ENCODE measurements at regions not wholly inside any gene's neighbourhood (a gene's known extent, or its start where the extent isn't known, plus 50 kb on each side); places are given as distances from the start of the nearest gene placed in this dataset.

DNA sequence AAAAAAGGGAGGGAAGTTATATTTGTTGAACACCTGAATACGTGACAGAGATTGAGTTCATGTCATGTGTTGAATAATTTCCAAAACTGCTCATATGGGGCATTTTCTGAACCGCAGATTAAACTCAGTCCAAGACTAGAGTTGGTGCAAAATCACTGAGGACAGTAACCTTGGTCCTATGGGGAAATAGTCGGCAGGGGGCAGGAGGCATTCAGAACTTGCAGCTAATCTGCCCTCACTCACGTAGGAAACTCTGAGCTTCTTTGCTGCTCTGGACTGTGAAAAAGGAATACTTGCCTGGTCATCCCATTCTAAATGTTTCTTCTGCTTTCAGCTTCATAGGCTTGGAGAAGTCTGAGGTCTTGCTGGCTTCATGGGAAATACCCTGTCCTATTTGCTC, 228.3 kb upstream of the ZP4 start (continued):
- TF ChIP-seq, protein P1, sequence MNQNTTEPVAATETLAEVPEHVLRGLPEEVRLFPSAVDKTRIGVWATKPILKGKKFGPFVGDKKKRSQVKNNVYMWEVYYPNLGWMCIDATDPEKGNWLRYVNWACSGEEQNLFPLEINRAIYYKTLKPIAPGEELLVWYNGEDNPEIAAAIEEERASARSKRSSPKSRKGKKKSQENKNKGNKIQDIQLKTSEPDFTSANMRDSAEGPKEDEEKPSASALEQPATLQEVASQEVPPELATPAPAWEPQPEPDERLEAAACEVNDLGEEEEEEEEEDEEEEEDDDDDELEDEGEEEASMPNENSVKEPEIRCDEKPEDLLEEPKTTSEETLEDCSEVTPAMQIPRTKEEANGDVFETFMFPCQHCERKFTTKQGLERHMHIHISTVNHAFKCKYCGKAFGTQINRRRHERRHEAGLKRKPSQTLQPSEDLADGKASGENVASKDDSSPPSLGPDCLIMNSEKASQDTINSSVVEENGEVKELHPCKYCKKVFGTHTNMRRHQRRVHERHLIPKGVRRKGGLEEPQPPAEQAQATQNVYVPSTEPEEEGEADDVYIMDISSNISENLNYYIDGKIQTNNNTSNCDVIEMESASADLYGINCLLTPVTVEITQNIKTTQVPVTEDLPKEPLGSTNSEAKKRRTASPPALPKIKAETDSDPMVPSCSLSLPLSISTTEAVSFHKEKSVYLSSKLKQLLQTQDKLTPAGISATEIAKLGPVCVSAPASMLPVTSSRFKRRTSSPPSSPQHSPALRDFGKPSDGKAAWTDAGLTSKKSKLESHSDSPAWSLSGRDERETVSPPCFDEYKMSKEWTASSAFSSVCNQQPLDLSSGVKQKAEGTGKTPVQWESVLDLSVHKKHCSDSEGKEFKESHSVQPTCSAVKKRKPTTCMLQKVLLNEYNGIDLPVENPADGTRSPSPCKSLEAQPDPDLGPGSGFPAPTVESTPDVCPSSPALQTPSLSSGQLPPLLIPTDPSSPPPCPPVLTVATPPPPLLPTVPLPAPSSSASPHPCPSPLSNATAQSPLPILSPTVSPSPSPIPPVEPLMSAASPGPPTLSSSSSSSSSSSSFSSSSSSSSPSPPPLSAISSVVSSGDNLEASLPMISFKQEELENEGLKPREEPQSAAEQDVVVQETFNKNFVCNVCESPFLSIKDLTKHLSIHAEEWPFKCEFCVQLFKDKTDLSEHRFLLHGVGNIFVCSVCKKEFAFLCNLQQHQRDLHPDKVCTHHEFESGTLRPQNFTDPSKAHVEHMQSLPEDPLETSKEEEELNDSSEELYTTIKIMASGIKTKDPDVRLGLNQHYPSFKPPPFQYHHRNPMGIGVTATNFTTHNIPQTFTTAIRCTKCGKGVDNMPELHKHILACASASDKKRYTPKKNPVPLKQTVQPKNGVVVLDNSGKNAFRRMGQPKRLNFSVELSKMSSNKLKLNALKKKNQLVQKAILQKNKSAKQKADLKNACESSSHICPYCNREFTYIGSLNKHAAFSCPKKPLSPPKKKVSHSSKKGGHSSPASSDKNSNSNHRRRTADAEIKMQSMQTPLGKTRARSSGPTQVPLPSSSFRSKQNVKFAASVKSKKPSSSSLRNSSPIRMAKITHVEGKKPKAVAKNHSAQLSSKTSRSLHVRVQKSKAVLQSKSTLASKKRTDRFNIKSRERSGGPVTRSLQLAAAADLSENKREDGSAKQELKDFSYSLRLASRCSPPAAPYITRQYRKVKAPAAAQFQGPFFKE (tag by site-specific recombination; IDR thresholded peaks at IDR 0.05; ENCODE audit: borderline replicate concordance) = no peak
- TF ChIP-seq ZNF354C (tag by site-specific recombination; IDR thresholded peaks at IDR 0.05; ENCODE audit: borderline replicate concordance, low read depth) = no peak
- TF ChIP-seq ZBTB1 (tag by site-specific recombination; IDR thresholded peaks at IDR 0.05) = no peak
- no peak for TF ChIP-seq ZNF529 (tag by site-specific recombination; IDR thresholded peaks at IDR 0.05; ENCODE audit: insufficient replicate concordance)
- TF ChIP-seq, protein P2, sequence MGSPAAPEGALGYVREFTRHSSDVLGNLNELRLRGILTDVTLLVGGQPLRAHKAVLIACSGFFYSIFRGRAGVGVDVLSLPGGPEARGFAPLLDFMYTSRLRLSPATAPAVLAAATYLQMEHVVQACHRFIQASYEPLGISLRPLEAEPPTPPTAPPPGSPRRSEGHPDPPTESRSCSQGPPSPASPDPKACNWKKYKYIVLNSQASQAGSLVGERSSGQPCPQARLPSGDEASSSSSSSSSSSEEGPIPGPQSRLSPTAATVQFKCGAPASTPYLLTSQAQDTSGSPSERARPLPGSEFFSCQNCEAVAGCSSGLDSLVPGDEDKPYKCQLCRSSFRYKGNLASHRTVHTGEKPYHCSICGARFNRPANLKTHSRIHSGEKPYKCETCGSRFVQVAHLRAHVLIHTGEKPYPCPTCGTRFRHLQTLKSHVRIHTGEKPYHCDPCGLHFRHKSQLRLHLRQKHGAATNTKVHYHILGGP (tag by site-specific recombination; IDR thresholded peaks at IDR 0.05) = no peak
- TF ChIP-seq KLF16 (tag by site-specific recombination; IDR thresholded peaks at IDR 0.05) = no peak
- no peak for TF ChIP-seq ZNF311 (tag by site-specific recombination; IDR thresholded peaks at IDR 0.05; ENCODE audit: borderline replicate concordance)
- TF ChIP-seq, protein P3, sequence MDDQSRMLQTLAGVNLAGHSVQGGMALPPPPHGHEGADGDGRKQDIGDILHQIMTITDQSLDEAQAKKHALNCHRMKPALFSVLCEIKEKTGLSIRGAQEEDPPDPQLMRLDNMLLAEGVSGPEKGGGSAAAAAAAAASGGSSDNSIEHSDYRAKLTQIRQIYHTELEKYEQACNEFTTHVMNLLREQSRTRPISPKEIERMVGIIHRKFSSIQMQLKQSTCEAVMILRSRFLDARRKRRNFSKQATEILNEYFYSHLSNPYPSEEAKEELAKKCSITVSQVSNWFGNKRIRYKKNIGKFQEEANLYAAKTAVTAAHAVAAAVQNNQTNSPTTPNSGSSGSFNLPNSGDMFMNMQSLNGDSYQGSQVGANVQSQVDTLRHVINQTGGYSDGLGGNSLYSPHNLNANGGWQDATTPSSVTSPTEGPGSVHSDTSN (CRISPR knock-in tag; IDR thresholded peaks at IDR 0.05) = no peak
- no peak for TF ChIP-seq ZBTB17 (tag by site-specific recombination; IDR thresholded peaks at IDR 0.05)
- TF ChIP-seq, protein P4, sequence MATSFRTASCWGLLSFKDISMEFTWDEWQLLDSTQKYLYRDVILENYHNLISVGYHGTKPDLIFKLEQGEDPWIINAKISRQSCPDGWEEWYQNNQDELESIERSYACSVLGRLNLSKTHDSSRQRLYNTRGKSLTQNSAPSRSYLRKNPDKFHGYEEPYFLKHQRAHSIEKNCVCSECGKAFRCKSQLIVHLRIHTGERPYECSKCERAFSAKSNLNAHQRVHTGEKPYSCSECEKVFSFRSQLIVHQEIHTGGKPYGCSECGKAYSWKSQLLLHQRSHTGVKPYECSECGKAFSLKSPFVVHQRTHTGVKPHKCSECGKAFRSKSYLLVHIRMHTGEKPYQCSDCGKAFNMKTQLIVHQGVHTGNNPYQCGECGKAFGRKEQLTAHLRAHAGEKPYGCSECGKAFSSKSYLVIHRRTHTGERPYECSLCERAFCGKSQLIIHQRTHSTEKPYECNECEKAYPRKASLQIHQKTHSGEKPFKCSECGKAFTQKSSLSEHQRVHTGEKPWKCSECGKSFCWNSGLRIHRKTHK (tag by site-specific recombination; IDR thresholded peaks at IDR 0.05) = no peak

DNA sequence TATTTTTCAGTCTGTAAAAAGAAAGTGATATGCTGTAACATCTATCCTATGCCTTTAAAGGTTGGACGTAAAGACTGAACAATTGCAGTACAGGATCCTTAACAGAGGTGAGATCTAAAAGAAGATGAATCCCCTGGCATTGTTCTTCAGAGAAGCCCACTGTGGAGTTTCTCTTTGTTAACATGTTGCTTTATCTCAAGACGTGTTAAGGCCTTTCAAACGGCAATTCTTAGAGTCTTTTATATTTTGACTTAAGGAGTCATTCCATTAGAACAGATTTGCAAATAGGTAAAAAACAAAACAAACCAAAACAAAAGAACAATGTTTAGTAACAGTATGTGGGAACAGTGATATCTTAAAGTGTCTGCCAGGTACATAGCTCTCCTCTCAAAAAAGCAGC, 225.1 kb upstream of the ZP4 start:
- TF ChIP-seq ZNF239 (tag by site-specific recombination; IDR thresholded peaks at IDR 0.05) = no peak
- TF ChIP-seq, protein P5, sequence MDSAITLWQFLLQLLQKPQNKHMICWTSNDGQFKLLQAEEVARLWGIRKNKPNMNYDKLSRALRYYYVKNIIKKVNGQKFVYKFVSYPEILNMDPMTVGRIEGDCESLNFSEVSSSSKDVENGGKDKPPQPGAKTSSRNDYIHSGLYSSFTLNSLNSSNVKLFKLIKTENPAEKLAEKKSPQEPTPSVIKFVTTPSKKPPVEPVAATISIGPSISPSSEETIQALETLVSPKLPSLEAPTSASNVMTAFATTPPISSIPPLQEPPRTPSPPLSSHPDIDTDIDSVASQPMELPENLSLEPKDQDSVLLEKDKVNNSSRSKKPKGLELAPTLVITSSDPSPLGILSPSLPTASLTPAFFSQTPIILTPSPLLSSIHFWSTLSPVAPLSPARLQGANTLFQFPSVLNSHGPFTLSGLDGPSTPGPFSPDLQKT (IDR thresholded peaks at IDR 0.05; ENCODE audit: borderline replicate concordance, low read depth, low read length) = no peak
- no peak for TF ChIP-seq ZXDB (tag by site-specific recombination; IDR thresholded peaks at IDR 0.05)
- no peak for TF ChIP-seq YY1 (tag by site-specific recombination; IDR thresholded peaks at IDR 0.05)
- TF ChIP-seq KLF7 (tag by site-specific recombination; IDR thresholded peaks at IDR 0.05; ENCODE audit: borderline replicate concordance) = no peak
- TF ChIP-seq, protein P3 (CRISPR knock-in tag; IDR thresholded peaks at IDR 0.05) = no peak
- no peak for TF ChIP-seq ZNF621 (tag by site-specific recombination; IDR thresholded peaks at IDR 0.05)
- no peak for TF ChIP-seq OSR2 (tag by site-specific recombination; IDR thresholded peaks at IDR 0.05)
- TF ChIP-seq EGR2 (tag by site-specific recombination; IDR thresholded peaks at IDR 0.05; ENCODE audit: low read depth) = no peak
- TF ChIP-seq ZNF473 (tag by site-specific recombination; IDR thresholded peaks at IDR 0.05) = no peak
- Histone ChIP-seq H3K4me3 (ENCODE audit: low read depth, low read length) (no peak overlapping the region), H3K4me1 (ENCODE audit: control insufficient read depth, insufficient read depth, low read length) (peaks cover under 1% of the 10 kb centered on the region; the same call in 1 of the 2 replicates), H3K36me3 (ENCODE audit: control insufficient read depth in 2 of 2, insufficient read depth in 1 of 2, low read length in 2 of 2) (no peaks in the 10 kb centered on the region), H3K9me3 (ENCODE audit: control insufficient read depth, insufficient read depth, low read depth, low read length) (no peaks in the 10 kb centered on the region), H3K27ac (ENCODE audit: extremely low read depth, low read depth, low read length) (no peak overlapping the region)
- CTCF ChIA-PET = interaction anchor here (0.6 to 0.8 kb wide), 2 partner anchors 10 to 241 kb away, joined by 3 to 4 read pairs; no protein-coding TSS in a partner anchor
- POLR2A ChIA-PET = no interaction called here
